ENCODE measurements at regions not wholly inside any gene's neighbourhood (a gene's known extent, or its start where the extent isn't known, plus 50 kb on each side); places are given as distances from the start of the nearest gene placed in this dataset.
A peak's percentile ranks its signal among the peaks of the same experiment; 100 is the strongest.

DNA sequence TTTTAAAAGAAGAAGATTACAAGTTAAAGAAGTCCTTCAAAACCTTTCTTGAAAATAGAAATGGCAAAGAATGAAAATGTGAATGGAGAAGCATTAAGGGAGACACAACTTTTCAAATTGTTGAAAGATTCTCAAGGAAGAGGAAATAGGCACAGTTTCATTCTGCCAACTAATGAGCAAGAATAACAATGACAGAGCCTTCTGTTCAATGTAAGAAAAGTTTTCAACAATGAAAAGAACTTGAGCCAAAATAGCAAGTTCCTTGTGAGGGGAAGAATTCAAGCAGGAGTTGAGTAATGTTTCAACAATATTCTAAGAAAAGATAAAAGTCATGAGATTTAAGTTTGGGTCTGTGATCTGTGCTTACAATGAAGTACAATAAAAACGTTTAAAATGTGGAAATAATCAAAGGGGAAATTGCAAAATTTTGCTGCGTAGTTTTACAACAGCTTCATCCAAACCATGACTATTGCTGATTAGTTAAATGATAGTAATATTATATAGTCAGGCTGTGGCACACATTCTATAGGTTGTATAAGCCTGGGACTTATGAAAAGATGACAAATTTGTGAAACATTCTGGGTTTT is 122.6 kb downstream of the METTL4 start:
- Mint-ChIP-seq H3K4me3 (no peak overlapping the region), H3K9me3 (no peaks in the 10 kb centered on the region), H3K27me3 (no peaks in the 10 kb centered on the region), H3K4me1 (ENCODE audit: unreplicated experiment) (peaks cover 8% of the 10 kb centered on the region), H3K36me3 (no peaks in the 10 kb centered on the region), H3K27ac (no peak overlapping the region)
- TF ChIP-seq, protein P1, sequence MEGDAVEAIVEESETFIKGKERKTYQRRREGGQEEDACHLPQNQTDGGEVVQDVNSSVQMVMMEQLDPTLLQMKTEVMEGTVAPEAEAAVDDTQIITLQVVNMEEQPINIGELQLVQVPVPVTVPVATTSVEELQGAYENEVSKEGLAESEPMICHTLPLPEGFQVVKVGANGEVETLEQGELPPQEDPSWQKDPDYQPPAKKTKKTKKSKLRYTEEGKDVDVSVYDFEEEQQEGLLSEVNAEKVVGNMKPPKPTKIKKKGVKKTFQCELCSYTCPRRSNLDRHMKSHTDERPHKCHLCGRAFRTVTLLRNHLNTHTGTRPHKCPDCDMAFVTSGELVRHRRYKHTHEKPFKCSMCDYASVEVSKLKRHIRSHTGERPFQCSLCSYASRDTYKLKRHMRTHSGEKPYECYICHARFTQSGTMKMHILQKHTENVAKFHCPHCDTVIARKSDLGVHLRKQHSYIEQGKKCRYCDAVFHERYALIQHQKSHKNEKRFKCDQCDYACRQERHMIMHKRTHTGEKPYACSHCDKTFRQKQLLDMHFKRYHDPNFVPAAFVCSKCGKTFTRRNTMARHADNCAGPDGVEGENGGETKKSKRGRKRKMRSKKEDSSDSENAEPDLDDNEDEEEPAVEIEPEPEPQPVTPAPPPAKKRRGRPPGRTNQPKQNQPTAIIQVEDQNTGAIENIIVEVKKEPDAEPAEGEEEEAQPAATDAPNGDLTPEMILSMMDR (conservative IDR thresholded peaks at IDR 0.05): no peak
- DNase-seq (ENCODE audit: extremely low spot score, unreplicated experiment): no peak

DNA sequence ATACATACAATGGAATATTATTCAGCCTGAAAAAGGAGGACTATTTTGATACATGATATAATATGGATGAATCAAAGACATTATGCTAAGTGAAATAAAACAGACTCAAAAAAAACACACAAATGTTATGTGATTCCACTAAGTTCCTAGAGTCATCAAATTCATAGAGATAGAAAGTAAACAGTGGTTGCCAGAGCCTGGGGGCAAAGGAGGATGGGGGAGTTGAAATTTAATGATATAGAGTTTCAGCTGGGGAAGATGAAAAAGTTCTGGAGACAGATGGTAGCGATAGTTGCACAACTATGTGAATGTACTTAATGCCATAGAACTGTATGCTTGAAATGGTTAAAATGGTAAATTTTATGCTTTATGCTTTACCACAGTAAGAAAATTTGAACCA is 119.7 kb downstream of the METTL4 start:
- TF ChIP-seq, protein P1 (conservative IDR thresholded peaks at IDR 0.05): no peak

DNA sequence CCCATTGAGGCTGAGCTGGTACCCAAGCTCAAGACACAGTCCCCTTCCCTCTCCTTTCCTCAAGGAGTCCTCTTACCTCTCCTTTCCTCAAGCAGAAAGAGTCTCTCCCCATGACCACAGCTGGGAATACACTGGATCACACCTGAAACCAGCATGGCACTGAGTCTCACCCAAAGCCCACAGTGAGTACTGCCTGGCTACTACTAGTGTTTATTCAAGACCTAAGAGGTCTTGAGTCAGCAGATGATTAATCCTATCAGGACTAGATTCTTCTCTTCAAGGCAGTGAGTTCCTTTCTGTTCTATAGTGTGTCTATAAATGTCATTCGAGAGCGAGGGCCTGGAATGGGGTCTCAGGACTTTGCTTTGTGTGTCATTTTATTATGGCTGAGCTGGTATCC is 111.4 kb downstream of the METTL4 start:
- Mint-ChIP-seq H3K27ac (no peak overlapping the region), H3K9me3 (peaks cover 7% of the 10 kb centered on the region), H3K4me3 (no peak overlapping the region), H3K36me3 (no peaks in the 10 kb centered on the region), H3K4me1 (ENCODE audit: unreplicated experiment) (no peaks in the 10 kb centered on the region), H3K27me3 (no peaks in the 10 kb centered on the region)
- TF ChIP-seq, protein P1 (conservative IDR thresholded peaks at IDR 0.05): no peak
- DNase-seq (ENCODE audit: extremely low spot score, unreplicated experiment): no peak

More for the DNA sequence above, 119.7 kb downstream of the METTL4 start:
- Mint-ChIP-seq H3K4me3 (no peak overlapping the region), H3K27ac (no peak overlapping the region), H3K4me1 (ENCODE audit: unreplicated experiment) (no peaks in the 10 kb centered on the region), H3K36me3 (no peaks in the 10 kb centered on the region), H3K27me3 (no peaks in the 10 kb centered on the region), H3K9me3 (peaks cover 7% of the 10 kb centered on the region)
- DNase-seq (ENCODE audit: extremely low spot score, unreplicated experiment): no peak

DNA sequence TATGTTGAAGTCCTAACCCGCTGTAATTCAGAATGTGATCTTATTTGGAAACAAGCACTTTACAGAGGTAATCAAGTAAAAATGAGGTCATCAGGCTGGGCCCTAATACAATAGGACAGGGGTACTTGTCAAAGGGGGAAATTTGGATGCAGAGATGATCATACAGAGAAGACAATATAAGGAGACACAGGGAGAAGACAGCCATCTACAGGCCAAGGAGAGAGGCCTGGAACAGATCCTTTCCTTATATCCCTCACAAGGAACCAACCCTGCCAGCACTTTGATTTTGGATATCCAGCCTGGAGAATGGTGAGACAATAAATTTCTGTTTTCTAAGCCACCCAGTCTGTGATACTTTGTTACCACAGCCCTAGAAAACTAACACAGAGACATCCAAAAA is 104.3 kb downstream of the METTL4 start:
- Mint-ChIP-seq H3K9me3 (peaks cover 5% of the 10 kb centered on the region), H3K36me3 (no peaks in the 10 kb centered on the region), H3K27ac (no peak overlapping the region), H3K4me1 (ENCODE audit: unreplicated experiment) (no peaks in the 10 kb centered on the region), H3K27me3 (no peaks in the 10 kb centered on the region), H3K4me3 (no peak overlapping the region)
- TF ChIP-seq, protein P1 (conservative IDR thresholded peaks at IDR 0.05): no peak
- DNase-seq (ENCODE audit: extremely low spot score, unreplicated experiment): no peak

DNA sequence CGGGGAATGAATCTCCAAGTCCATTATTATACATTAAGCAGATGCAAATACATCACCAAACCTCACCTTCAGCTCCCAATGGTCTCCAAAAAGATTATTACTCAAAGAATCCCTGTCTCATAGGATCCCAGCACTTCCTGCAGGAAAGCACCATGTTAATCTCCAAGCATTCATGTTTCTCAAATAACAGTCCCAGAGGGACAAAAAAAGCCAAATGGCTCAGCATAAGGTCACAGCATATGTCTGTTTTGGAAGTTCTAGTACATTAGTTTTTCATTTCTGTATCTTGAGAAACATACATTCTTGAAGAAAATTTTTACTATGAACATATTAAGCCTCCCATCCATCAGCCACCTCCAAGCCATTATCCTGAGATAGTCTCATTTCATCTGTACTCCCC is 103.3 kb downstream of the METTL4 start:
- TF ChIP-seq, protein P1 (conservative IDR thresholded peaks at IDR 0.05): no peak

DNA sequence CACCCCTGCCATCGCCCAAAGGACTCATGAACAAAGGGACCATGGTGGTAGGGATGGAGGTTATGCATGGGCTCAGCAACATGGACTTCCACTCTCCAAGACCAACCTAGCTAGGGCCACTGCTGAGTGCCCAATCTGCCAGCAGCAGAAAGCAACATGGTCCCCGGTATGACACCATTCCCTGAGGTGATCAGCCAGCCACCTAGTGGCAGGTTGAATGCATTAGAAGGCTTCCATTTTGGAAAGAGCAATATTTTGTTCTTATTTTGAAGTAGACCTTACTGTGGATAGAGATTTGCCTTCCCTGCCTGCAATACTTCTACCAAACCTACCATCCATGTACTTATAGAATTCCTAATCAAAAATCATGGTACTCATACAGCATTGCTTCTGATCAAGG is 99.8 kb downstream of the METTL4 start:
- Mint-ChIP-seq H3K4me3 (no peak overlapping the region), H3K27ac (no peak overlapping the region), H3K36me3 (no peaks in the 10 kb centered on the region), H3K27me3 (peaks cover 3% of the 10 kb centered on the region), H3K4me1 (ENCODE audit: unreplicated experiment) (no peaks in the 10 kb centered on the region), H3K9me3 (peaks cover 5% of the 10 kb centered on the region)
- DNase-seq (ENCODE audit: extremely low spot score, unreplicated experiment): no peak
- TF ChIP-seq, protein P1 (conservative IDR thresholded peaks at IDR 0.05): peak; percentile 25

More for the DNA sequence above, 103.3 kb downstream of the METTL4 start:
- DNase-seq (ENCODE audit: extremely low spot score, unreplicated experiment): no peak
- Mint-ChIP-seq H3K27ac (no peak overlapping the region), H3K36me3 (no peaks in the 10 kb centered on the region), H3K9me3 (peaks cover 5% of the 10 kb centered on the region), H3K4me3 (no peak overlapping the region), H3K27me3 (no peaks in the 10 kb centered on the region), H3K4me1 (ENCODE audit: unreplicated experiment) (no peaks in the 10 kb centered on the region)
